Activated CD4-positive, CD25-positive, alpha-beta regulatory T cell treated with anti-CD3 and anti-CD28 coated beads, Interleukin-2, amount 50 U/mL, for 72 hours (primary cell): ENCODE measurements at regions not wholly inside any gene's neighbourhood (a gene's known extent, or its start where the extent isn't known, plus 50 kb on each side); places are given as distances from the start of the nearest gene placed in this dataset.

Source experiments
- DNase-seq: peaks from one replicate; pipeline ENCODE4 v3.0.0; 2021

- DNase-seq = no peak
Measured at GRCh38 chrX:68944211-68944610, 115.4 kb downstream of the EFNB1 start.

- DNase-seq = no peak
Measured at GRCh38 chrX:68942840-68943239, 114.0 kb downstream of the EFNB1 start.

GRCh38 chrX:68942104-68942503, 113.3 kb downstream of the EFNB1 start:
- no peak for DNase-seq

GRCh38 chrX:68941385-68941952, 112.6 kb downstream of the EFNB1 start:
- DNase-seq = no peak

GRCh38 chrX:68940601-68941000, 111.8 kb downstream of the EFNB1 start:
- DNase-seq = no peak

- no peak for DNase-seq
Measured at GRCh38 chrX:68939868-68940267, 111.0 kb downstream of the EFNB1 start.

GRCh38 chrX:68938244-68939004, 109.6 kb downstream of the EFNB1 start:
- no peak for DNase-seq

- no peak for DNase-seq
Measured at GRCh38 chrX:68937581-68937980, 108.8 kb downstream of the EFNB1 start.

GRCh38 chrX:68936608-68937007, 107.8 kb downstream of the EFNB1 start:
- no peak for DNase-seq

GRCh38 chrX:68936126-68936525, 107.3 kb downstream of the EFNB1 start:
- DNase-seq = no peak

GRCh38 chrX:68935362-68935761, 106.5 kb downstream of the EFNB1 start:
- no peak for DNase-seq

GRCh38 chrX:68934922-68935321, 106.1 kb downstream of the EFNB1 start:
- DNase-seq = no peak

GRCh38 chrX:68934421-68934820, 105.6 kb downstream of the EFNB1 start:
- no peak for DNase-seq

GRCh38 chrX:68932611-68933010, 103.8 kb downstream of the EFNB1 start:
- DNase-seq = no peak

GRCh38 chrX:68931345-68931744, 102.5 kb downstream of the EFNB1 start:
- DNase-seq = no peak

- DNase-seq = no peak
Measured at GRCh38 chrX:68930542-68931317, 101.9 kb downstream of the EFNB1 start.

GRCh38 chrX:68929332-68930150, 100.7 kb downstream of the EFNB1 start:
- DNase-seq = no peak

GRCh38 chrX:68928401-68928800, 99.6 kb downstream of the EFNB1 start:
- DNase-seq = no peak

- DNase-seq = no peak
Measured at GRCh38 chrX:68927178-68927577, 98.4 kb downstream of the EFNB1 start.

GRCh38 chrX:68923147-68923546, 94.3 kb downstream of the EFNB1 start:
- no peak for DNase-seq

GRCh38 chrX:68922013-68922412, 93.2 kb downstream of the EFNB1 start:
- DNase-seq = no peak

- no peak for DNase-seq
Measured at GRCh38 chrX:68920561-68920960, 91.7 kb downstream of the EFNB1 start.

- DNase-seq = no peak
Measured at GRCh38 chrX:68919707-68920106, 90.9 kb downstream of the EFNB1 start.
